GM21786 (cell line): ENCODE measurements at regions not wholly inside any gene's neighbourhood (a gene's known extent, or its start where the extent isn't known, plus 50 kb on each side); places are given as distances from the start of the nearest gene placed in this dataset.
"Not testable (repeated sequence)": the region's sequence is repeated elsewhere in the genome, so short reads cannot be mapped to it uniquely, and the experiment has no call there.

Experiments used
- ATAC-seq: cut with Tn5 transposase; IDR thresholded peaks from one replicate; pipeline ENCODE4 v1.9.1; 2021; ENCODE audit not compliant: unreplicated experiment

DNA sequence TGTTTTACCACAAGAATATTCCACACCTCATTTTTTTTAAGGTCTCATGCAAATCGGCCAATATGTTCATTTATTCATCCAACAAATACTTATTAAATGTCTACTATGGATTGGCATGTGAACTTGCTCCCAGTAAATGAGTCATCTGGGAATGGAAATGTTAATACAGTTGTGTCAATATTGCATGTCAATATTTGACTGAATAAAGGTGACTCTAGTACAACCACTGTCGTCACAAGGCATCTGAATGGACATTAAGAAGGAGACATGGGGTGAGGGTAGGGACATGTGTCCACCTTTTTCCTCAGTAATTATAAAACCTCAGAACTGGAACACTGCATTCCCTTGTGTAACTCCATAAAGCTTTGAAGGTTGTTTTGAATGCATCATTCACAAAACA is 365.4 kb downstream of the ADCYAP1 start:
- ATAC-seq, result no peak

DNA sequence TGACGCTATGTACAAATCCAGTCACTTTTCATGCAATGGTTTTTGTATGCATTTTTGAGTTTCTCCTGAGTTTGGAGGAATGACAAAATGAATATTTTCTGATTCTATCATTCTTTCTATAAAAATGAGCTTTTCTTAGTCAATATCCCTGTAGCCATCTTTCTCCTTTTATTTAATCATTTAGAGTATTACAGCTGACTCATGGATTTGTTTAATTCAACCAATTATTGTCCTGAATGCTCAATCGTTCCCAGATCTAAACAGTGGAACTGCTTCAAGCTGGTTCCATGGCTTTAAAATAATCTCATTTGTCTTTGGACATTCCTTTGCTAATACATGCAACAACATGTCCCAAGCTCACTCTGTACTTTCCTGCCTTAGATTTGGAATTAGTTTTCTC is 368.8 kb downstream of the ADCYAP1 start:
- no peak for ATAC-seq

DNA sequence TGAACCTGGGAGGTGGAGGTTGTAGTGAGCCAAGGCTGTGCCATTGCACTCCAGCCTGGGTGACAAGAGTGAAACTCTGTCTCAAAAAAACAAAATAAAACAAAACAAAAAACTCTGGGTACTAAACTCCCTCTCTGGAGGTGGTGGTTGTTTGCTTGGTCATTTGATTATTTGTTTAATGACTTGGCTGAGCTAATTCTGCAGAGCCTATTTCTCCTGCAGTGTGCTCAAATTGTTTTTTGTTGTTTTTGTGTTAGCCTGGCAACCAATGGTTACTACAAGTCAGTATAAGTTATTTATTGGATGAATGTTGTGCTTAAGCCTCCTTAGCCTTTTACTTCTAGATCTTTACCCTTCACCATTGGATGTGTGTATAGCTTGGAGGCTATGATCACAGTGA is 387.5 kb downstream of the ADCYAP1 start:
- no peak for ATAC-seq

DNA sequence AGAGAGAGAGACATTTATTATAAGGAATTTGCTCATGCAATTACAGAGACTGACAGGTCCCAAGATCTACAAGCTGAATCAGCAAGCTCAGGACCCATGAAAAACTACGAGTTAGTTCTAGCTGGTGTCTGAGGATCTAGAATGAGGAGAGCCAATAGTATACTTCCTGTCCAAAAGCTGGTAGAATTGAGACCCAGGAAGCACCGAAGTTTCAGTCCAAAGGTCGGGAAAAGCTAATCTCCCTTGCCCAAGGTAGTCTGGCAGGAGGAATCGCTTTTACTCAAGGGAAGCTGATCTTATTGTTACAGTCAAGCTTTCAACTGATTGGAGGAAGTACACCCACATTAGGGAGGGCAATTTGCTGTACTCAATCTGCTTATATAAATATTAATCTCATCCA is 389.6 kb downstream of the ADCYAP1 start:
- no peak for ATAC-seq

DNA sequence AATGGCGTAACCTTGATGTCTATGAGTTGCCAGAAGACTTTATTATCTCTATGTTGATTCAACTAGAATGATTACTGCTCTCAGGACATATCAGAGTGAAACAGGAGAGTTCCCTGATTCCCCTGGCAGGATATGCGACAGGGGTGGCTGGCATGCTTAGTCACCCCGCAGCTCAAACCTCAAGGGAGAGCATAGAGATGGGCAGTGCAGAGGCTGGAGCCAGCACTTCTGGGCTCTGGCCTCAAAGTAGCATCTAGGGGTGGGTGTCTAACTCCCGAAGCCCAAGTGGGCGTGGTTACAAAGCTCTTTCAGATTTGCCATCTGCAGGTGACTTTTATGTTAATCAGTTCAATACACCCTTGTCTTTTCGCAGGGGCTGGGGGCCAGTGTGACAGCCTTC is 391.6 kb downstream of the ADCYAP1 start:
- ATAC-seq, result no peak

DNA sequence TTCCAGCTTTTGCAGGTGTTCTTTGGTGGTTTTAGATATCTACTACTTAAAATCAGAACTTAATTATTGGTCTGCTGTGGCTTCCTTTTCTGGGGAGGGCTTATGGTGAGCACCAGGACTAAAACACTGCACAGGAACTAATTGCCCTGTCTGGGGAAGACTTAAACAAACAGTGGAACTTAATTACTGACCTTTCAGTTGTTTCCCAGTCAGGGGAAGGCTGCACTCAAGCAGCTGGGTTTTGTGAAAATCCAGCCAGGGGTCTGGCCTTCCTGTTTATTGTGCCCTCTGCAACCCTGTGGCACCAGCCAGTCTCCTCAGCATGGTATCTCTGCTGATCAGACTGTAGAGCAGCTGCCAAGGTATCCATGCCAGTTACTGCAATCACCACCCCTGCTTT is 398.2 kb downstream of the ADCYAP1 start:
- ATAC-seq, result no peak

DNA sequence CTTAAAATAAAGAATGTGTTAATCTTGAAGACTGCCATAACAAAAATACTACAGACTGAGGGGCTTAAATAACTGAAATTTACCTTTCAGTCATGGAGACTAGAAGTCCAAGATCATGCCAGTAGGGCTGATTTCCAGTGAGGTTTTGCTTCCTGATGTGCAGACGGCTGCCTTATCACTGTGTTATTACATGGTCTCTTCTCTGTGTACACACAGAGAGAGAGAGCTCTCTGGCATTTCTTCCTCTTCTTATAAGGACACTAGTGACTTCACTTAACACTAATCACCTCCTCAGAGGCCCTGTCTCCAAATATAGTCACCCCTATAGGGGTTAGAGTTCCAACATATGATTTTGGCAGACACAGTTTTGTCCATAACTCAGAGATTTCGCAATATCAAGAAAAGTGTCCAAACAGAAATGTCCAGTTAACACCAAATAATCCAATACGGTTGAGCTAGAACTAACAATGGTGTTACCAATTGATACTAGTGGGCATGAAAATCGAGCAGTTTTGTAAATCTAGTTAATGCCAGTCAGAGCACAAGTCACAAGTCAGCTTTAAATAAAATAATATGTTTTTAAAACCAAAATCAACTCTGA is 399.8 kb downstream of the ADCYAP1 start:
- no peak for ATAC-seq

DNA sequence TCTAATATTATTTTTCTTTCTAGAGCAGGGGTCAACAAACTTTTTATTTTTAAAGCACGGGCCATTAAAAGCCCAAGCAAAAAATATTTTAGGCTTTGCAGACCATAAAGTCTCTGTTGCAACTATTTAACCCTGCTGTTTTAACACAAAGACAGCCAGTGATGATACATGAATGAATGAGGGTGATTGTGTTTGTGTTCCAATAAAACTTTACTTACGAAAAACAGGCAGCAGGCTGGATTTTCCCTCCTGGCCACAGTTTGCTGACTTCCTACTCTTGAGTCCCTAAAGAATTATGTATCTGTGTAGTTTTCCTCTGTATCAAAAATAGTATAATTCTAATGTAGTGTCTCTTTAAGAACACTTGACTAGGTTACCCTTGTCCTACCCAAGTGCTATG is 402.0 kb downstream of the ADCYAP1 start:
- no peak for ATAC-seq

DNA sequence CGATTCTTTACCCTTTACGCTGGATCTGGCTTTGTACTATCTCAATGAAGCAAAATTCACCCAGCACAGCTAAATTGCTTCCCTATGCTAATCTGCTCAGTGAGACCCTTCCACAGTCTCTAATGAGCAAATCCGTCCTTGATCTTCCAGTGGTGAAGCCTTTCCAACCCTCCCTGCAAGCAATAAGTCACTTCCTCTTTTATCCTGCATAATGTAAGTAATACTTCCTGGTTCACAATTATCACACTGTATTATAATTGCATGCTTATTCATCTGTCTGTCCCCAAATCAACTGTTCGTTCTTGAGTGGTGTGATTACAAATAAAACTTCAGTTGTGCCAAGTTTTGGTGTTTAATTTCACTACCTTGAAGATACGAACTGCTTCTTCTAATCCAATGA is 404.0 kb downstream of the ADCYAP1 start:
- no peak for ATAC-seq

DNA sequence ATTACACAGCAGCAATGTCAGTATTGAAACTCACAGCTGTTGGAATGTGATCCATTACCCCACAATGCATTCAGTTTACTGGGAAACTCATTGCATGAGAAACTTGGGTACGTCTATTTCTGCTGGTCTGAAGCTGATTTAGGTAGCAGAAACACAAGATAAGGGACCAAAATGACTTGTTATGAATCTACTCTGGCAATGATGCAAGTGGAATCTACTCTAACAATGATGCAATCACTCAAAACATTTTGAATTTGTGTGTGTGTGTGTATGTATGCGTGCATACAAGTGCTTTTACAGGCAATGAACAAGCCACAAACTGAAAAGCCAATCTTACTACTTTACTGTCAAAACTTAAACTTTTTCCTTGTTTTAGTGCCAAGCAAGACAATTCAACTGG is 406.7 kb downstream of the ADCYAP1 start:
- no peak for ATAC-seq

DNA sequence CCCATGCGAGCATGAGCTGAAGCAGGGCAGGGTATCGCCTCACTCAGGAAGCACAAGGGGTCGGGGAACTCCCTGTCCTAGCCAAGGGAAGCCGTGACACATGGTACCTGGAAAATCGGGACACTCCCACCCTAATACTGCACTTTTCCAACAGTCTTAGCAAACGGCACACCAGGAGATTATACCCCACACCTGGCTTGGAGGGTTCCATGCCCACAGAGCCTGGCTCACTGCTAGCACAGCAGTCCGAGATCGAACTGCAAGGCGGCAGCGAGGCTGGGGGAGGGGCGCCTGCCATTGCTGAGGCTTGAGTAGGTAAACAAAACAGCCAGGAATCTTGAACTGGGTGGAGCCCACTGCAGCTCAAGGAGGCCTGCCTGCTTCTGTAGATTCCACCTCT is 430.7 kb downstream of the ADCYAP1 start:
- not testable (repeated sequence) for ATAC-seq

DNA sequence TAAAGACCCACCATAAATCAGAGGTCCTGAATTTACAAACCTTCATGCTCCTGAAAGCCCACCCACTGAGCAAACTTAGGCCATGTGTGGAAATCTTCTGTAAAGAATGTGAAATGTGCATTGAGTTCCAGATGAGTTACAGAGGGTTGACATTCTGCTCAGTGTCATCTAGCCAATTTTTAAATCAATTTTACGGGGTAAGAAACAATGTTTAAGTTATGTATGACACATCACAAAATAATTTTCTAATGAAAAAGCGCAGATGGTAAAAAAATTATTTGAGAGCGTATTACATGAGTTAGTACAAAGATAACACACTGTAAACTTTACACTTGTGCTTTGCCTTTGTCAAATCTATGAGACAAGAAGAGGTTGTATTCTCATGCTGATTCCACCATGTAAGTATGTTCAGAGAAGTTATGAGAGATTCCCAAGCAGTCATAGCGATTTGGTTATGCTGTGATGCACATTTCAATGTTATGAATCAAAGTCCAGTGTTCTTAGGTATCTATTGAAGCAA is 446.3 kb downstream of the ADCYAP1 start:
- ATAC-seq, result no peak

DNA sequence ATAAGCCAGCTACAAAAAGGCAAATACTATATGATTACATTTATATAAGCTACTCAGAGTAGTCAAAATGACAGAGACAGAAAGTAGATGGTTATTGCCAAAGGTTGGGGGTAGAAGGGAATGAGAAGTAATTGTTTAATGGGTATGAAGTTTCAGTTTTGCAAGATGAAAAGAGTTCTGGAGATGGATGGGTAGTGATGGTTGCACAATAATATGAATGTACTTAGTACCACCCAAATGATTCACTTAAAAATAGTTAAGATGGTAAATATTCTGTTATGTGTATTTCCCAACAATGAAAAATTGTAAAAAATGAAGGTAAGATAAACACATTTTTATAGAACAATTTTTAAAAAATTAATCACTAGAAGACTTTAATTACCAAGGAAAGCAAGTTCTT is 448.4 kb downstream of the ADCYAP1 start:
- no peak for ATAC-seq

DNA sequence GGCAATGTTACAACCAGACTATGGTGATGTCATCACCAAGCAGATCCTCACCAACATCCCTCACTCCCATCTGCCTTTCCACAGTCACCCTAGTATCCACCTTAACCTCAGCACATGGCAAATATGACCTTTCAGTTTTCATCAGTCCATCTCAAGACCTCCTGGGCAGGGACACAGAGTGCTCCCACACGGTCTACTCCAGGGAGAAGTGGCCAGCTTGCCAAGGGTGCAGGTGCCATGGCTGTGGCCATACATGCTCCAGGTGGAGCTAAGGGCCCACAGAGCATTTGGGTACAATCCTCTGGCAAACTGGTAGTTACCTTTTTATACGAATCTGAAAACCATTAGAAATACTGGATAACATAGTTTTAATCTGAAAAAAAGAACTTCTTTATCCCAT is 453.1 kb downstream of the ADCYAP1 start:
- ATAC-seq, result no peak

DNA sequence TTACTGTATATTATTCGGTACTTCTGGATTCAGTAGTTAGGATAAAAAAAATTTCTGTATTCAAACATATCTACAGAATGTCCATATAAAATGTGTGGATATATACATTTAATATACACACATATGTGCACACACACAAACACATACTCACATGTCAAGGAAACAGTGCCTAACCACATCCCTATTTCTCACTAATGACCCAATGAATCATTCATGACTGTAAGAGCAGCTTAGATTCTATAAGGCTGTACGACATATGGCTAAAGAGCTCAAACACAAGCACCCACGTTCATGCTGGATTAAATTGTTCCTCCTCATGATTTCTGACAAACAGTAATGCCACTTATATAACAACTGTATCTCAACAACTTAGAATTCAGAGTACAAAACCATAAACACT is 457.3 kb downstream of the ADCYAP1 start:
- ATAC-seq, result no peak

DNA sequence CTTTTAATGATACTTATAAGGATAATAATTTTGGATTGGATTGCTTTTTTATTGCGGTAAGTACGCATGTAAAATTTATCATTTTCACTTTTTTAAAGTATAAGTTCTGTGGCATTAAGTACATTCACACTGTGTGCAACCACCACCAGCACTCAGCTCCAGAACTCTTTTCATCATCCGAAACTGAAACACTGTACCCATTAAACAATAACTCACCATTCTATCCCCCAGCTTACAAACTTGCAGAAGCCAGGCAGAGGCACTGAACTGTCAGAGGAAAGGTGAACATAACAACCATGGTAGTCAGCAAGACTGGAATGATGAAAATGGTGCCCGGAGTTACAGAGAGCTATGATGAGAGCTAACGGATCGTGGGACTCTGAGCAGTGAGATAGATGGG is 465.9 kb downstream of the ADCYAP1 start:
- no peak for ATAC-seq

DNA sequence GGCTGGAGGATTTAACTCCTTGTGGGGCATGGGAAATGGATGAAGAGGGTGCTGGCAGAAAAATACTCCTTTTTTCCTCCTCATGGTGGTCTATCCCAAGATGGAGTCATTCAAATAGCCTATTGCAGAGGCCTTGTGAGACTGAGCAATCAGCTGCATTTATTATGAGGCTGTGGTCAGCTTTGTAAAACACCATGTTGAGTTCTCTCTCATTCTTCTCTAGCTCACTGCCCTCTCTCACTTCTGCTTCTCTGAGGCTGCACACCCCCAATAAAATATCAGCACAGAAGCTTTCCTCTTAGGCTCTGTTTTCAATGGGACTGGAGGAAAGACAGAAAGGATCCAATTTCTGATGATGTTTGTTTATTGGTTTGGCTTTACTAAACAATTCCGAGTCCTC is 467.1 kb downstream of the ADCYAP1 start:
- ATAC-seq, result no peak

DNA sequence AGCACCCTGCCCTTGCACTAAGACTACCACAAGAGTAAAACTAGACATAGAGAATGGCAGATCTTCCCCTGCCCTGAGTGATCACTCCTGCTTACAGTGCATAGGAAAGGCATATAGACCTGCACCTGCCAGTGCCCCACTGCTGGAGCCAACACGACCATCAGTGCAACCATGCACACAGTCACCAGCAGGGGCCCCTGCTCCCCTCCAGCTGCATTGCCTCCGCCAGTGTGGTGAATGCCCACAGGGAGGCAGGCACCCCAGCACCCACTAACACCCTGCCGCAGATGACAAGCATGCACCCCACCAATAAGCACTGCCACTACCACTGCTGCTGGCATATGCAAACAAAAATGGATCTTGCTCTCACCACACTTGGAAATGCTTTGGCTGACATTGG is 478.8 kb downstream of the ADCYAP1 start:
- ATAC-seq, result no peak

DNA sequence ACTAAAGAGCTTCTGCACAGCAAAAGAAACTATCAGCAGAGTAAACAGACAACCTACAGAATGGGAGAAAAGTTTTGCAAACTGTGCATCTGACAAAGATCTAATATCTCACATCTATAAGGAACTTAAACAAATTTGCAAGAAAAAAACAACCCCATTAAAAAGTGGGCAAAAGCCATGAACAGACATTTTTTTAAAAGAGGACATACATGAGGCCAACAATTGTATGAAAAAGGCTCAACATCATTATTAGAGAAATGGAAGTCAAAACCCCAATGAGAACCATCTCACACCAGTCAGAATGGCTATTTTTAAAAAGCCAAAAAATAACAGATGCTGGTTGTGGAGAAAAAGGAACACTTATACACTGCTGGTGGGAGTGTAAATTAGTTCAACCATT is 483.8 kb downstream of the ADCYAP1 start:
- ATAC-seq, result not testable (repeated sequence)

DNA sequence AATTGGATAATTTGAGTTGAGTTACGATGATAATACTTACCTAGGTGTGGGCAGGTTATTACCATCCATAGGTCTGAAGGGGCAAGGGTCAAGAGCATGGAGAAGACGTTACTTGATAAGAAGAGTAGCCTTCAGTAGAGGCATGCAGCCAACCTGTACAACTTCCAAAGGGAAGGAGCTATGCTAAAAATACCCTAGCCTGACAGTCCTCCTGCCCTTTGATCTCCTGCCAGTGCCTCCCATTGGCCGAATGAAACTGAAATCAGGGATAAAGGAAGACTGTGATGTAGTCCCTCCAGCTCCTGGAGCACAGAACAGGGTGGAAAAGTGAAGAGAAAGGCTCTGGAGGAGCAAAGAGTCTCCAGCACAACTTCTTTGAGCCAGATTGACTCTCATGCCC is 487.4 kb downstream of the ADCYAP1 start:
- ATAC-seq, result no peak

DNA sequence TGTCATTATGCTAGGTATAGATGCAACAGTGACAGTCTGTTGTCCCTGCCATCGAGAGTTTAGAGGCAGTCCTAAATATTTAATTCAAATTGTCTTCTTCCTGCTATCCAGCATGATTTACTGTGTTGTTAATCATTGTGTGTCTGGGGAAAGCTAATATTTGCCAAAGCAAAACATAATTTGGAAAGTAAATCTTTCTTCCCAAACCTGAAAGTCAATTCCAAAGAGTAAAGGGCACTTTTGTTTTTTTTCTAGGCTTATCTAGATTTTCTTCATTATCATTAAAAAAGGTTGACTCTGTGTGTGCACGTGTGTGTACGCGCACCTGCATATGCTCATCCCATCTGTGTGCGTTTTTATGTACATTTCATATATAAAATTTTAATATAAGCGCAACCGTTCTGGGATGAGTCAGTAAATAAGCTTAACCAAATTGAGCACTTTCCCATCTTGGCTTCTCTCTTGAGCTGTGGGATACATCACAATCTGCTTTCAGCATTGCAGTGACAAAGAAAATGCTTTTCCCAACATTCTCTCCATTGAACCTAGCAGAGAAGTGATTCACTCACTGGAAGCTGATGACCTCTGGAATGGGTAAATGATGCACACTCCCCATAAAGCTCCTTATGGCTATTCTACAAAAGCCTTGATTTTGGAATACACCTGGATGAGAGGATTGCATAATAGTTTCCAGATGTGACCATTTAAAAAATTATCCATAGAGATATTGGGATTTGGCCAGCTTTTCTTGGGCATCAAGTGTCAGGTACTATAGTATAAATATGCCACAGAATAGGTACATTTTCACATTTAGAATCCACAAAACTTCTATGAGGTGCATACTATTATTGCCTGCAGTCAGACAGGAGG is 488.4 kb downstream of the ADCYAP1 start:
- no peak for ATAC-seq

DNA sequence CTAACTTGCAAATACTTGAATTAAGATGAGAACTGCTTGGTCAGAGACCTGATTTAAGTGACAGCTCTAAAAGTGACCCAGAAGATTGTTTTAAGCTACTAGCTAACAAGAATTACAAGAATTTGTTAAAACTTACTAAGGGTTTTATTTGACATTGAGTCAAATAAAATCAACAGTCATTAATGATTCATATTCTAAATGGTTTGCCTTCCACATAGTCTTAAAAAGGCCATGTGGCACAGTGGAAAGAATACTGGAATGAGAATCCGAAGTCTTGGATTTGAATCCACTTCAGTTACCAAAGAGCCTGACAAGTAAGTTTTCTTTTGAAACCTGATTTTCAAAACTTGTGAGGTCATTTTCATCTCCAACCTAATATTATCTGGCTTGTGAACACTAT is 489.3 kb downstream of the ADCYAP1 start:
- ATAC-seq, result no peak

DNA sequence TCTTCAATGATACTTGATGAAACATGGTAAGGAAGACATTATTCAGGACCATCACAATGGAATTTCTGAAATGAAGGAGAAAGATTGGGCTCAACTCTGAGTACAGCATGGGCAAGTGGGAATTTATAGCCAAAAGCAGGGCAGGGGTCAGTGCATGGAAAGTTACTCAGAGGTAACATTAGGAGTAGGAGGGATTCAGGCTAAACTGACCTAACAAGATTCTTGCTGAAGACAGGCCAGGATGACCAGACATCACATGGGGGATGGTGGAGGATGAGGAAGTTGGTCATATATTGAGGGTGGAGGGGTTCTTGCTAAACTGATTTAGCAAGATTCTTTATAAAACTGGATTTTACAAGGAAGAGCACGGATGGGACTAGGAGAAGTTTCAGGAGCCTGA is 489.8 kb downstream of the ADCYAP1 start:
- ATAC-seq, result no peak
